Nucleus accumbens (tissue), 56 donors: ENCODE measurements at regions not wholly inside any gene's neighbourhood (a gene's known extent, or its start where the extent isn't known, plus 50 kb on each side); places are given as distances from the start of the nearest gene placed in this dataset.
A peak's percentile ranks its signal among the peaks of the same experiment; 100 is the strongest.

Source experiments
- DNase-seq, 56 donors: peaks; one replicate each; lab custom pipeline; 2025; lab: John Stamatoyannopoulos, UW

GRCh38 chr10:24793648-24794379 lies 70.1 kb upstream of the ARHGAP21 start:
- no peak for DNase-seq

GRCh38 chr10:24792638-24793037 lies 69.0 kb upstream of the ARHGAP21 start:
- no peak for DNase-seq

GRCh38 chr10:24791084-24791726 lies 67.5 kb upstream of the ARHGAP21 start:
- DNase-seq, result peak in 6 of 56 donors; percentile 3 to 61 (median 14)

- DNase-seq, result peak in 53 of 56 donors; percentile 4 to 83 (median 65)
Measured at GRCh38 chr10:24790599-24790998, 66.9 kb upstream of the ARHGAP21 start.

GRCh38 chr10:24790073-24790472 lies 66.4 kb upstream of the ARHGAP21 start:
- DNase-seq, result no peak

- no peak for DNase-seq
Measured at GRCh38 chr10:24784923-24785322, 61.2 kb upstream of the ARHGAP21 start.

- peak in 54 of 56 donors; percentile 32 to 92 (median 81) for DNase-seq
Measured at GRCh38 chr10:24784061-24784460, 60.4 kb upstream of the ARHGAP21 start.

- DNase-seq, result no peak
Measured at GRCh38 chr10:24783504-24783903, 59.8 kb upstream of the ARHGAP21 start.

GRCh38 chr10:24779737-24780136 lies 56.0 kb upstream of the ARHGAP21 start:
- no peak for DNase-seq

GRCh38 chr10:24778298-24778697 lies 54.6 kb upstream of the ARHGAP21 start:
- no peak for DNase-seq

- DNase-seq, result no peak
Measured at GRCh38 chr10:24777196-24777595, 53.5 kb upstream of the ARHGAP21 start.

- DNase-seq, result no peak
Measured at GRCh38 chr10:24773939-24774589, 50.4 kb upstream of the ARHGAP21 start.
